ENCODE measurements at regions not wholly inside any gene's neighbourhood (a gene's known extent, or its start where the extent isn't known, plus 50 kb on each side); places are given as distances from the start of the nearest gene placed in this dataset.

- no peak for TF ChIP-seq CTCF (IDR thresholded peaks at IDR 0.05; ENCODE audit: insufficient read depth, low read length, poor library complexity, severe bottlenecking)
- no peak for TF ChIP-seq EZH2phosphoT487 (conservative IDR thresholded peaks at IDR 0.05; ENCODE audit: low read length)
These were observed 291.5 kb upstream of the KLHL29 start for GRCh38 chr2:23093513-23093912.
